ENCODE measurements at regions not wholly inside any gene's neighbourhood (a gene's known extent, or its start where the extent isn't known, plus 50 kb on each side); places are given as distances from the start of the nearest gene placed in this dataset.

DNA sequence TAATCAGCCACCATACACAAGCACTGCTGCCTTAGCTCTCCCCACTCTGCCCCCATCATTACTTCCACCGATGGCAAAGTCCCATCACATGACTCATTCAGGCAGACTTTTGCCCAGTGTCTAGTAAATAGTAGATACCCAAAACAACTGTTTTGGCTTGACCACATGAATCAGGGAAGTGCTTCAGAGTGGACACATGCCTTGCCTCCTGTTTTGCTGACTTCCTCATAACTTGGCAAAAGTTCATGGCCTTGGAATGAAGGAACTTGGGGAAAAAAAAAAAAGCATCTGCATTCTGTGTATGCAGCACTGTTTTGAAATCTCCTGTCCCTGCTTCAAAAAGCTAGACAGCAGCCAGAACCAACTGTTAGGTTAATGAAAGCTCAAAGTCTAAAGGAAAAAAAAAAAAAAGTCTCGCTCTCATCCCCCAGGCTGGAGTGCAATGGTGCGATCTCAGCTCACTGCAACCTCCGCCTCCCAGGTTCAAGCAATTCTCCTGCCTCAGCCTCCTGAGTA is 335.3 kb downstream of the FAM181B start:
- TF ChIP-seq, protein P1, sequence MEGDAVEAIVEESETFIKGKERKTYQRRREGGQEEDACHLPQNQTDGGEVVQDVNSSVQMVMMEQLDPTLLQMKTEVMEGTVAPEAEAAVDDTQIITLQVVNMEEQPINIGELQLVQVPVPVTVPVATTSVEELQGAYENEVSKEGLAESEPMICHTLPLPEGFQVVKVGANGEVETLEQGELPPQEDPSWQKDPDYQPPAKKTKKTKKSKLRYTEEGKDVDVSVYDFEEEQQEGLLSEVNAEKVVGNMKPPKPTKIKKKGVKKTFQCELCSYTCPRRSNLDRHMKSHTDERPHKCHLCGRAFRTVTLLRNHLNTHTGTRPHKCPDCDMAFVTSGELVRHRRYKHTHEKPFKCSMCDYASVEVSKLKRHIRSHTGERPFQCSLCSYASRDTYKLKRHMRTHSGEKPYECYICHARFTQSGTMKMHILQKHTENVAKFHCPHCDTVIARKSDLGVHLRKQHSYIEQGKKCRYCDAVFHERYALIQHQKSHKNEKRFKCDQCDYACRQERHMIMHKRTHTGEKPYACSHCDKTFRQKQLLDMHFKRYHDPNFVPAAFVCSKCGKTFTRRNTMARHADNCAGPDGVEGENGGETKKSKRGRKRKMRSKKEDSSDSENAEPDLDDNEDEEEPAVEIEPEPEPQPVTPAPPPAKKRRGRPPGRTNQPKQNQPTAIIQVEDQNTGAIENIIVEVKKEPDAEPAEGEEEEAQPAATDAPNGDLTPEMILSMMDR (conservative IDR thresholded peaks at IDR 0.05; ENCODE audit: low read depth, low read length), result no peak
- TF ChIP-seq EZH2 (IDR thresholded peaks at IDR 0.05; ENCODE audit: low read length, unreplicated experiment) (no peak), EZH2phosphoT487 (IDR thresholded peaks at IDR 0.05; ENCODE audit: borderline replicate concordance, low read length) (no peak)

Data from PC-3 (cell line).